OCI-LY7 (cell line): ENCODE measurements at regions not wholly inside any gene's neighbourhood (a gene's known extent, or its start where the extent isn't known, plus 50 kb on each side); places are given as distances from the start of the nearest gene placed in this dataset.
"Not testable (repeated sequence)": the region's sequence is repeated elsewhere in the genome, so short reads cannot be mapped to it uniquely, and the experiment has no call there.

Experiments used
- BruUV-seq: library from RNA; stranded (reverse); fragments of 400-500 nt; replicated peaks from 2 replicates; lab custom pipeline; 2021; lab: Mats Ljungman, UMichigan
- CTCF ChIA-PET: fragments of 300-600 bp; sonication (Branson Sonifier 250); formaldehyde crosslinking; loops from one replicate; lab custom pipeline; 2022; ENCODE audit warnings: antibody characterized with exemption; ENCODE audit not compliant: unreplicated experiment; lab: Charles Lee
- POLR2A ChIA-PET: fragments of 300-600 bp; sonication (Branson Sonifier 250); formaldehyde crosslinking; loops from one replicate; lab custom pipeline; 2022; ENCODE audit warnings: antibody characterized with exemption; lab: Charles Lee
- DNase-seq: peaks from one replicate; pipeline ENCODE4 v3.0.0-alpha.2; 2015; ENCODE audit warnings: low spot score
- H2AFZ ChIP-seq: fragments of 200-600 bp; sonication (generic), shearing (Covaris generic); 2 replicates; pipeline ENCODE4 v1.6.1; 2014; ENCODE audit warnings: mild to moderate bottlenecking, antibody characterized with exemption, low read length, moderate library complexity
- H3K27ac ChIP-seq: fragments of 200-600 bp; sonication (generic); 2 replicates; pipeline ENCODE4 v1.5.1; 2014; ENCODE audit warnings: mixed run types, low read depth, mild to moderate bottlenecking, moderate library complexity, low read length, inconsistent platforms; ENCODE audit not compliant: poor library complexity, severe bottlenecking
- H3K36me3 ChIP-seq: fragments of 200-600 bp; sonication (generic); 2 replicates; pipeline ENCODE4 v1.6.1; 2014; ENCODE audit warnings: mild to moderate bottlenecking, antibody characterized with exemption, low read length, moderate library complexity, mixed read lengths; ENCODE audit not compliant: insufficient read depth
- H3K4me1 ChIP-seq: fragments of 200-600 bp; sonication (generic); 2 replicates; pipeline ENCODE4 v1.5.1; 2014; ENCODE audit warnings: mild to moderate bottlenecking, low read length; ENCODE audit not compliant: insufficient read depth, poor library complexity, severe bottlenecking
- H3K4me2 ChIP-seq: fragments of 200-600 bp; sonication (generic); 2 replicates; pipeline ENCODE4 v1.6.1; 2014; ENCODE audit warnings: mild to moderate bottlenecking, low read length
- H3K4me3 ChIP-seq: fragments of 200-600 bp; sonication (generic); 2 replicates; pipeline ENCODE4 v1.5.1; 2014; ENCODE audit warnings: mild to moderate bottlenecking, low read depth, low read length; ENCODE audit not compliant: poor library complexity, severe bottlenecking
- H3K79me2 ChIP-seq: fragments of 200-600 bp; sonication (generic); 2 replicates; pipeline ENCODE4 v1.6.1; 2016; ENCODE audit warnings: low read depth, mild to moderate bottlenecking, low read length, moderate library complexity, mixed read lengths; ENCODE audit not compliant: insufficient read depth
- H3K9me2 ChIP-seq: fragments of 200-600 bp; sonication (generic); 2 replicates; pipeline ENCODE4 v1.6.1; 2016; ENCODE audit warnings: mild to moderate bottlenecking, low read length, mixed read lengths; ENCODE audit not compliant: insufficient read depth
- H3K9me3 ChIP-seq: fragments of 200-600 bp; sonication (generic); 2 replicates; pipeline ENCODE4 v1.6.1; 2014; ENCODE audit warnings: mild to moderate bottlenecking, mixed run types, low read length, mixed read lengths
- H4K20me1 ChIP-seq: fragments of 200-600 bp; sonication (generic); 2 replicates; pipeline ENCODE4 v1.6.1; 2014; ENCODE audit warnings: mild to moderate bottlenecking, antibody characterized with exemption, low read length, moderate library complexity, mixed read lengths; ENCODE audit not compliant: insufficient read depth
- CTCF ChIP-seq: fragments of 200-600 bp; sonication (generic); conservative IDR thresholded peaks from 2 replicates; pipeline ENCODE4 v1.5.1; 2014; ENCODE audit warnings: mild to moderate bottlenecking, antibody characterized with exemption, low read length, moderate library complexity, mixed read lengths
- intact Hi-C: fragments of 100-400 bp; cut with micrococcal nuclease; formaldehyde crosslinking; loops from one replicate; pipeline ENCODE4 v1.10.0; 2022; ENCODE audit not compliant: unreplicated experiment

DNA sequence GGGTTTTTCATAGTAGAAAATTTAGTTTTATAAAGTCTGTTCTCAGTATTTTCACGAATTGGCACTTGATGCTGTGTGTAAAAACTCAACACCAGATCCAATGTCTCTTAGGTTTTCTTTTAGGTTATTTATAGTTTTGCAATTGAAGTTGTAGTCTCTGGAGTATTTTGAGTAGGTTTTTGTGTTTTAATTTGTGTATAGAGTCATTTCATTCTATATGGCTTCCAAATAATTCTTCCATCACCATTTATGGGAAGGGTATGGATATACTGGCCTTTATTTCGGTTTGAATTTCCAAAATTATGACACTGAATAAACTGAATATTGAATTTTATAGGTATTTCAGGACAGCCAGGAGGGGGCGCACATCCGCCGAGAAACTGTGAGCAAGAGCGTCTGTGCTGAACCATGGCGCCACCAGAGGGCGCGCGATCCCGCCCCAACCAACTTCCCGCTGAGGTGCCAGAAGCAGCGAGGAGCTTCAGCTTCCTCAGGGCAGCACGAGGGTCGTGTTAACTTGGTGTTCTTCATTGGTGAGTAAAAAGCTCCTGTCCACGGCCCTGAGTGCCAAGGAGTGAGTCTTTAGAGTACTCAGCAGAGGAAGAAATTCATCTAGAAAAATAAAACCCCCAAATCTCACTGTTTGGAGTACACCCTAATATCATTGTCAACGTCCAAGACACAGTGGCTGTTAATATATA is 207.5 kb downstream of the LMLN start:
- H3K36me3 ChIP-seq, H3K79me2 ChIP-seq, POLR2A ChIA-PET, intact Hi-C loops, H3K9me2 ChIP-seq, H3K4me2 ChIP-seq, CTCF ChIA-PET, H3K27ac ChIP-seq, H3K4me3 ChIP-seq, H4K20me1 ChIP-seq, H3K4me1 ChIP-seq, H3K9me3 ChIP-seq, BruUV-seq, H2AFZ ChIP-seq: not testable (repeated sequence)
- DNase-seq = peak; percentile 41
- TF ChIP-seq CTCF = peak; percentile 81

GRCh38 chr3:198170781-198171180 is 210.8 kb downstream of the LMLN start:
- BruUV-seq, DNase-seq, H4K20me1 ChIP-seq, POLR2A ChIA-PET, H3K9me3 ChIP-seq, H2AFZ ChIP-seq, H3K4me3 ChIP-seq, intact Hi-C loops, H3K27ac ChIP-seq, CTCF ChIA-PET, H3K4me2 ChIP-seq, H3K9me2 ChIP-seq, H3K79me2 ChIP-seq, H3K4me1 ChIP-seq, H3K36me3 ChIP-seq: not testable (repeated sequence)

DNA sequence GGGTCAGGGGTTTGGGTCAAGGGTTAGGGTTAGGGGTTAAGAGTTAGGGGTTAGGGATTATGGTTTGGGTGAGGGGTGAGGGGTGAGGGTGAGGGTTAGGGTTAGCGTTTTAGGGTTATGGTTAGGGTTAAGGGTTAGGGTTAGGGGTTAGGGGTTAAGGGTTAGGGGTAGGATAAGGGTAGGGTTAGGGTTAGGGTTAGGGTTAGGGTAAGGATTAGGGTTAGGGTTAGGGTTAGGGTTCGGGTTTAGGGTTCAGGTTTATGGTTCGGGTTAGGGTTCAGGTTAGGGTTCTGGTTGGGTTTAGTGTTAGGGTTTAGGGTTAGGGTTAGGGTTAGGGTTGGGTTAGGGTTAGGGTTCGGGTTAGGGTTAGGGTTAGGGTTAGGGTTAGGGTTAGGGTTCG is 213.1 kb downstream of the LMLN start:
- H3K4me1 ChIP-seq, intact Hi-C loops, H3K9me3 ChIP-seq, DNase-seq, H3K4me3 ChIP-seq, POLR2A ChIA-PET, H3K4me2 ChIP-seq, CTCF ChIA-PET, H3K9me2 ChIP-seq, H4K20me1 ChIP-seq, H2AFZ ChIP-seq, BruUV-seq, H3K27ac ChIP-seq, H3K36me3 ChIP-seq, H3K79me2 ChIP-seq: not testable (repeated sequence)

GRCh38 chr3:198173929-198174574 is 214.0 kb downstream of the LMLN start:
- H3K27ac ChIP-seq, H2AFZ ChIP-seq, CTCF ChIA-PET, BruUV-seq, H4K20me1 ChIP-seq, H3K4me3 ChIP-seq, POLR2A ChIA-PET, intact Hi-C loops, H3K9me3 ChIP-seq, H3K9me2 ChIP-seq, DNase-seq, H3K4me2 ChIP-seq, H3K36me3 ChIP-seq, H3K79me2 ChIP-seq, H3K4me1 ChIP-seq: not testable (repeated sequence)
